ENCODE measurements at regions not wholly inside any gene's neighbourhood (a gene's known extent, or its start where the extent isn't known, plus 50 kb on each side); places are given as distances from the start of the nearest gene placed in this dataset.
"Not testable (repeated sequence)": the region's sequence is repeated elsewhere in the genome, so short reads cannot be mapped to it uniquely, and the experiment has no call there.

GRCh38 chr20:40008177-40008576 lies 680.9 kb downstream of the MAFB start:
- ATAC-seq (ENCODE audit: low read depth in 2 of 2) = no peak
- H3K27me3 Mint-ChIP-seq = no peaks in the 10 kb centered on the region
- H3K4me1 ChIP-seq (ENCODE audit: control insufficient read depth, insufficient read depth, low read length, poor library complexity, severe bottlenecking) = no peaks in the 10 kb centered on the region
- H3K9me3 ChIP-seq (ENCODE audit: control insufficient read depth in 2 of 2, low read length in 2 of 2) = no peaks in the 10 kb centered on the region
- DNase-seq = no peak
- no peak overlapping the region for H3K27ac Mint-ChIP-seq
- H3K4me1 Mint-ChIP-seq = no peaks in the 10 kb centered on the region
- H3K27me3 ChIP-seq (ENCODE audit: control insufficient read depth, insufficient read depth, low read length) = no peaks in the 10 kb centered on the region
- peaks cover 0 to 8% (median 4%) of the 10 kb centered on the region in 7 donors for H3K9me3 Mint-ChIP-seq
- no peak overlapping the region for H3K27ac ChIP-seq (ENCODE audit: insufficient read depth, low read length, poor library complexity, severe bottlenecking)
- no peaks in the 10 kb centered on the region for H3K36me3 Mint-ChIP-seq
- H3K36me3 ChIP-seq (ENCODE audit: control insufficient read depth, insufficient read depth, low read length) = no peaks in the 10 kb centered on the region
- H3K4me3 ChIP-seq (ENCODE audit: low read depth, low read length) = no peak overlapping the region
- H3K4me3 Mint-ChIP-seq = no peak overlapping the region

GRCh38 chr20:40006168-40006860 lies 682.7 kb downstream of the MAFB start:
- no peak overlapping the region for H3K27ac ChIP-seq (ENCODE audit: insufficient read depth, low read length, poor library complexity, severe bottlenecking)
- no peak for ATAC-seq (ENCODE audit: low read depth in 2 of 2)
- H3K9me3 ChIP-seq (ENCODE audit: control insufficient read depth in 2 of 2, low read length in 2 of 2) = no peaks in the 10 kb centered on the region
- Mint-ChIP-seq H3K27ac (no peak overlapping the region), H3K9me3 (peaks cover 0 to 2% (median 0%) of the 10 kb centered on the region in 7 donors), H3K4me1 (no peaks in the 10 kb centered on the region), H3K27me3 (no peaks in the 10 kb centered on the region), H3K4me3 (no peak overlapping the region), H3K36me3 (no peaks in the 10 kb centered on the region)
- H3K4me1 ChIP-seq (ENCODE audit: control insufficient read depth, insufficient read depth, low read length, poor library complexity, severe bottlenecking) = no peaks in the 10 kb centered on the region
- H3K36me3 ChIP-seq (ENCODE audit: control insufficient read depth, insufficient read depth, low read length) = no peaks in the 10 kb centered on the region
- H3K27me3 ChIP-seq (ENCODE audit: control insufficient read depth, insufficient read depth, low read length) = no peaks in the 10 kb centered on the region
- no peak overlapping the region for H3K4me3 ChIP-seq (ENCODE audit: low read depth, low read length)
- no peak for DNase-seq

- not testable (repeated sequence) for H3K27me3 Mint-ChIP-seq; DNase-seq; H3K36me3 Mint-ChIP-seq; H3K4me3 Mint-ChIP-seq; H3K27me3 ChIP-seq (ENCODE audit: control insufficient read depth, insufficient read depth, low read length); H3K36me3 ChIP-seq (ENCODE audit: control insufficient read depth, insufficient read depth, low read length); H3K4me1 Mint-ChIP-seq; H3K9me3 Mint-ChIP-seq; H3K4me1 ChIP-seq (ENCODE audit: control insufficient read depth, insufficient read depth, low read length, poor library complexity, severe bottlenecking); H3K27ac Mint-ChIP-seq; H3K4me3 ChIP-seq (ENCODE audit: low read depth, low read length); H3K27ac ChIP-seq (ENCODE audit: insufficient read depth, low read length, poor library complexity, severe bottlenecking); ATAC-seq (ENCODE audit: low read depth in 2 of 2); H3K9me3 ChIP-seq (ENCODE audit: control insufficient read depth in 2 of 2, low read length in 2 of 2)
Observed at GRCh38 chr20:40004092-40004491, 684.9 kb downstream of the MAFB start.

- no peak for DNase-seq
- no peak for ATAC-seq (ENCODE audit: low read depth in 2 of 2)
- Histone ChIP-seq H3K4me1 (ENCODE audit: control insufficient read depth, insufficient read depth, low read length, poor library complexity, severe bottlenecking) (no peaks in the 10 kb centered on the region), H3K27me3 (ENCODE audit: control insufficient read depth, insufficient read depth, low read length) (no peaks in the 10 kb centered on the region), H3K27ac (ENCODE audit: insufficient read depth, low read length, poor library complexity, severe bottlenecking) (no peak overlapping the region), H3K9me3 (ENCODE audit: control insufficient read depth in 2 of 2, low read length in 2 of 2) (no peaks in the 10 kb centered on the region), H3K36me3 (ENCODE audit: control insufficient read depth, insufficient read depth, low read length) (no peaks in the 10 kb centered on the region), H3K4me3 (ENCODE audit: low read depth, low read length) (no peak overlapping the region)
- no peaks in the 10 kb centered on the region for H3K4me1 Mint-ChIP-seq
- no peaks in the 10 kb centered on the region for H3K27me3 Mint-ChIP-seq
- peaks cover 0 to 9% (median 4%) of the 10 kb centered on the region in 7 donors for H3K9me3 Mint-ChIP-seq
- H3K4me3 Mint-ChIP-seq = no peak overlapping the region
- H3K27ac Mint-ChIP-seq = no peak overlapping the region
- H3K36me3 Mint-ChIP-seq = no peaks in the 10 kb centered on the region
Observed at GRCh38 chr20:39993742-39994141, 695.3 kb downstream of the MAFB start.

- DNase-seq (no peak), ATAC-seq (ENCODE audit: low read depth in 2 of 2) (no peak)
- no peaks in the 10 kb centered on the region for H3K36me3 ChIP-seq (ENCODE audit: control insufficient read depth, insufficient read depth, low read length)
- H3K27ac Mint-ChIP-seq = no peak overlapping the region
- H3K27me3 Mint-ChIP-seq = no peaks in the 10 kb centered on the region
- H3K9me3 ChIP-seq (ENCODE audit: control insufficient read depth in 2 of 2, low read length in 2 of 2) = no peaks in the 10 kb centered on the region
- no peaks in the 10 kb centered on the region for H3K27me3 ChIP-seq (ENCODE audit: control insufficient read depth, insufficient read depth, low read length)
- no peaks in the 10 kb centered on the region for H3K4me1 Mint-ChIP-seq
- H3K36me3 Mint-ChIP-seq = no peaks in the 10 kb centered on the region
- no peak overlapping the region for H3K27ac ChIP-seq (ENCODE audit: insufficient read depth, low read length, poor library complexity, severe bottlenecking)
- H3K4me1 ChIP-seq (ENCODE audit: control insufficient read depth, insufficient read depth, low read length, poor library complexity, severe bottlenecking) = no peaks in the 10 kb centered on the region
- H3K9me3 Mint-ChIP-seq = peaks cover 0 to 7% (median 2%) of the 10 kb centered on the region in 7 donors
- H3K4me3 ChIP-seq (ENCODE audit: low read depth, low read length) = no peak overlapping the region
- H3K4me3 Mint-ChIP-seq = no peak overlapping the region
Observed at GRCh38 chr20:39990692-39991091, 698.3 kb downstream of the MAFB start.

- no peak for DNase-seq
- Mint-ChIP-seq H3K4me3 (no peak overlapping the region), H3K36me3 (no peaks in the 10 kb centered on the region), H3K27ac (no peak overlapping the region), H3K4me1 (no peaks in the 10 kb centered on the region), H3K9me3 (peaks cover 0 to 7% (median 2%) of the 10 kb centered on the region in 7 donors), H3K27me3 (no peaks in the 10 kb centered on the region)
- ATAC-seq (ENCODE audit: low read depth in 2 of 2) = no peak
- no peaks in the 10 kb centered on the region for H3K9me3 ChIP-seq (ENCODE audit: control insufficient read depth in 2 of 2, low read length in 2 of 2)
- H3K36me3 ChIP-seq (ENCODE audit: control insufficient read depth, insufficient read depth, low read length) = no peaks in the 10 kb centered on the region
- H3K4me1 ChIP-seq (ENCODE audit: control insufficient read depth, insufficient read depth, low read length, poor library complexity, severe bottlenecking) = no peaks in the 10 kb centered on the region
- H3K27ac ChIP-seq (ENCODE audit: insufficient read depth, low read length, poor library complexity, severe bottlenecking) = no peak overlapping the region
- no peak overlapping the region for H3K4me3 ChIP-seq (ENCODE audit: low read depth, low read length)
- H3K27me3 ChIP-seq (ENCODE audit: control insufficient read depth, insufficient read depth, low read length) = no peaks in the 10 kb centered on the region
Observed at GRCh38 chr20:39988991-39989390, 700.0 kb downstream of the MAFB start.

GRCh38 chr20:39986173-39986904 lies 702.7 kb downstream of the MAFB start:
- no peak overlapping the region for H3K4me3 ChIP-seq (ENCODE audit: low read depth, low read length)
- no peak overlapping the region for H3K27ac ChIP-seq (ENCODE audit: insufficient read depth, low read length, poor library complexity, severe bottlenecking)
- H3K4me1 Mint-ChIP-seq = no peaks in the 10 kb centered on the region
- H3K4me1 ChIP-seq (ENCODE audit: control insufficient read depth, insufficient read depth, low read length, poor library complexity, severe bottlenecking) = no peaks in the 10 kb centered on the region
- no peaks in the 10 kb centered on the region for H3K27me3 Mint-ChIP-seq
- no peaks in the 10 kb centered on the region for H3K36me3 ChIP-seq (ENCODE audit: control insufficient read depth, insufficient read depth, low read length)
- no peaks in the 10 kb centered on the region for H3K9me3 ChIP-seq (ENCODE audit: control insufficient read depth in 2 of 2, low read length in 2 of 2)
- no peak for ATAC-seq (ENCODE audit: low read depth in 2 of 2)
- H3K27me3 ChIP-seq (ENCODE audit: control insufficient read depth, insufficient read depth, low read length) = no peaks in the 10 kb centered on the region
- H3K36me3 Mint-ChIP-seq = no peaks in the 10 kb centered on the region
- peaks cover 0 to 6% (median 2%) of the 10 kb centered on the region in 7 donors for H3K9me3 Mint-ChIP-seq
- H3K27ac Mint-ChIP-seq = peak overlapping the region in 1 of 3 donors; percentile 66
- DNase-seq = no peak
- H3K4me3 Mint-ChIP-seq = no peak overlapping the region

Data from CD4-positive, CD25-positive, alpha-beta regulatory T cell (primary cell).